ENCODE measurements at regions not wholly inside any gene's neighbourhood (a gene's known extent, or its start where the extent isn't known, plus 50 kb on each side); places are given as distances from the start of the nearest gene placed in this dataset.

DNA sequence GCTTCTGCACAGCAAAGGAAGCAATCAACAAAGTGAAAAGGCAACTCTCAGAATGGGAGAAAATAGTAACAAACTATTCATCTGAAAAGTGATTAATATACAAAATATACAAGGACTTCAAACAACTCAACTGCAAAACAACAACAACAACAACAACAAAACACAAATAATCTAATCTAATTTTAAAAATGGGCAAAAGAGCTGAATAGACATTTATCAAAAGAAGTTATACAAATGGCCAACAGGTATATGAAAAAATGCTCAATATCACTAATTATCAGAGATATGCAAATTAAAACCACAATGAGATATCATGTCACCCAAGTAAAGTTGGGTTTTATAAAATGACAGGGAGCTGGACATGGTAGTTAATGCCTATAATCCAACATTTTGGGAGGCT lies 602.8 kb upstream of the DIAPH2 start:
- TF ChIP-seq, protein P1, sequence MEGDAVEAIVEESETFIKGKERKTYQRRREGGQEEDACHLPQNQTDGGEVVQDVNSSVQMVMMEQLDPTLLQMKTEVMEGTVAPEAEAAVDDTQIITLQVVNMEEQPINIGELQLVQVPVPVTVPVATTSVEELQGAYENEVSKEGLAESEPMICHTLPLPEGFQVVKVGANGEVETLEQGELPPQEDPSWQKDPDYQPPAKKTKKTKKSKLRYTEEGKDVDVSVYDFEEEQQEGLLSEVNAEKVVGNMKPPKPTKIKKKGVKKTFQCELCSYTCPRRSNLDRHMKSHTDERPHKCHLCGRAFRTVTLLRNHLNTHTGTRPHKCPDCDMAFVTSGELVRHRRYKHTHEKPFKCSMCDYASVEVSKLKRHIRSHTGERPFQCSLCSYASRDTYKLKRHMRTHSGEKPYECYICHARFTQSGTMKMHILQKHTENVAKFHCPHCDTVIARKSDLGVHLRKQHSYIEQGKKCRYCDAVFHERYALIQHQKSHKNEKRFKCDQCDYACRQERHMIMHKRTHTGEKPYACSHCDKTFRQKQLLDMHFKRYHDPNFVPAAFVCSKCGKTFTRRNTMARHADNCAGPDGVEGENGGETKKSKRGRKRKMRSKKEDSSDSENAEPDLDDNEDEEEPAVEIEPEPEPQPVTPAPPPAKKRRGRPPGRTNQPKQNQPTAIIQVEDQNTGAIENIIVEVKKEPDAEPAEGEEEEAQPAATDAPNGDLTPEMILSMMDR (IDR thresholded peaks at IDR 0.05; ENCODE audit: low read depth, low read length, poor library complexity, severe bottlenecking) = no peak
- TF ChIP-seq EZH2phosphoT487 (IDR thresholded peaks at IDR 0.05; ENCODE audit: borderline replicate concordance, low read length) = no peak

All from DOHH2 (cell line).